GM18951 (cell line): ENCODE measurements at regions not wholly inside any gene's neighbourhood (a gene's known extent, or its start where the extent isn't known, plus 50 kb on each side); places are given as distances from the start of the nearest gene placed in this dataset.
"Not testable (repeated sequence)": the region's sequence is repeated elsewhere in the genome, so short reads cannot be mapped to it uniquely, and the experiment has no call there.

Experiments
- POLR2A ChIP-seq: IDR thresholded peaks from 4 replicates; pipeline ENCODE4 v1.6.1; 2011; ENCODE audit warnings: mild to moderate bottlenecking; ENCODE audit not compliant: insufficient read length, insufficient read depth; ENCODE audit errors: extremely low read depth
- in situ Hi-C: fragments of 300-500 bp; cut with MboI; formaldehyde crosslinking; loops from one replicate; pipeline ENCODE4 v1.12.0; 2022; ENCODE audit warnings: low sequenced_read_pairs, mixed read lengths, inconsistent platforms; ENCODE audit not compliant: unreplicated experiment

DNA sequence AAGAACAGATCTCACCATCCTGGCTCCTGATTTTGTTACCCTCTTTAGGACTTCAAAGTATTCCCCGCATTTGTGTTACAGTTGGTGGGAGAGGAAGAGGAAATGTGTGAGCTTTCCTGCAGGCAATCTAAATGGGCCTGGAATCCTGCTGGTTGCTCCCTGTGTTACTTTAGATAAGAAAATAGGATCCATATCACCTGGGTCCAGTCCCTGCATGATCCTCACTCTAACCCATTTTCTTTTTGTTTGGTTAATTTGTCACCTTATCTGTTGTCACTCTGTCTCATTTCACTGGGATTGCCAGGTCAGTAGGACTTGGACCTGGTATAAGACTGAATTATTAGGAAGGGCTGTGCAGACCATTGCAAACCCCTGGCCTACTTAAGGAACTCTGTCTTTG is 175.9 kb upstream of the GJE1 start:
- TF ChIP-seq POLR2A, result no peak
- in situ Hi-C loops, result no loop called here

DNA sequence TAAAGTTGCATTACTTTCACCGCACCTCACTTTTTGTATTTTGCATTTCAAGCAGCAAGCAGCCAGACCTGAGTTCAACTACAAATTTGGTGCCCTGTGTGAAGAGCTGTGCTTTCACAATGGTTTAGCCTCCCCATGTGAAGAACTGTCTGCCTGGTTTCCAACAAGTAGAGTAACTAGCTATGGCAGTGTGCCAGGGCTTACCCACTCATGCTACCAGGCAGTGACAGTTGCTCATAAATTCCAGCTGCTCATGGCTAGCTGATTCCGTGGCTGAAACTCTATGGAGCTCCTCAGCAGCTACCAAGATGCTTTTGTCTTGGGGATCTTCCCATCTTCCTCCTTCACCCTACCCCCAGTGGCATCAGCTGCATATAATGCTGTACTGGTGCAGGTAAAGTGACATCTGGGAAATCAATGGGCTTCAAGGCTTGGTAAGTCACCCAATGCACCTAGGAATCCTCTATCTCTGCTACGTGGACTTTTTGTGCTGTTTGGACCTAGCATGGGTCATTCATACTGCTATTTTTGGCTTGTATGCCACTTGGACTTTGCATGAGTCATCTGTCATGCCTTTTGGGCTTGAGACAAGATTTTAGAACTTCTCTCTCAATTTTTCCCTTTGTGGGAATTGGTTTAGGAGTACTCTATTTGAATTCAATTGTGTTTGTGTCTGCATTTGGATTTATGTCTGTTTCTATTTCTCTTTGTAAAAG is 176.5 kb upstream of the GJE1 start:
- TF ChIP-seq POLR2A, result no peak
- in situ Hi-C loops, result no loop called here

DNA sequence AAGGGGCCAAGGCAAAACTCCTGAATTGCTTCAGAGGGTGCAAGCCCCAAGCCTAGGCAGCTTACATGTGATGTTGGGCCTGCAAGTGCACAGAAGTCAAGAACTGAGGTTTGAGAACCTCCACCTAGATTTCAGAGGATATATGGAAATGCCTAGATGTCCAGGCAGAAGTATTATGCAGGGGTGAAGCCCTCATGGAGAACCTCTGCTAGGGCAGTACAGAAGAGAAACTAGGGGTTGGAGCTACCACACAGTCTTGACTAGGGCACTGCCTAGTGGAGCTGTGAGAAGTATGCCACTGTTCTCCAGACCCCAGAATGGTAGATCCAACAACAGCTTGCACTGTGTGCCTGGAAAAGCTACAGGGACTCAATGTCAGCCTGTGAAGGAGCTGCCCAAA is 179.7 kb upstream of the GJE1 start:
- no peak for TF ChIP-seq POLR2A
- in situ Hi-C loops, result no loop called here

DNA sequence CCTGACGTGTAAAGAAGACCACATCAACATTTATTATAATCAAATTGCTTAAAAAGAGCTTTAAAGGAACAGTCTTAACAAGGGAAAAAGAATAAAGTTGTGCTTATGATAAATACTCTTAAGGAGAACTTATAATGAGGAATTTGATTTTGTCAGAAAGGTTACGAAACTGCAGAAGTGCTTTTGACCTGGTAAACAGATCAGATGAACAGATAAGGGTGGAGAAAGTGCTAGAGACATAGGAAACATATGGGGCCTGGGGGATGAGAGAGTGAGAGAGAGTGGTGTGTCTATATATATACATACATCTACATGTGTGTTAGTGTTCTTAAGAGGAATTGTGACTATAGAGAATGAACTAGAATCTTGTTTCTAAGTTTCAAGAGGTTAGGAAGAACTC is 186.2 kb upstream of the GJE1 start:
- in situ Hi-C loops, result no loop called here
- no peak for TF ChIP-seq POLR2A

DNA sequence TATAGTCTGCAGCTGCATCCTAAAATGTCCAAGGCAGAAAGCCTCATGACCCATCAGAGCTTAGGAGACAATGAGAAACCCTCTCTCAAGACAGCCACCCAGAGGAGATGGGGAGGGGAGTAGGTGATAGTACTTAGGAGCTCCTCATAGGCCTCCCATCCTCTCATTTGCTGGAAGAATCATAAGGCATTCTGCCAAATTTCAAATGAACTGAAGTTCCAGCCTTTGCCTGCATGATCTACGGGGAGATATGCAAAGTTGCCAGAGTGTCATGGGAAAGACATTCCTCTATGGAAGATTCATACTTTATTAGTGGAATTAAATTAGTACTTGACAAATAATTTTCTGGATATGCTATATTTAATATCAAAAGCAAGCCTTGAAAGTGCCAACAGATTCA is 194.1 kb upstream of the GJE1 start:
- no peak for TF ChIP-seq POLR2A
- in situ Hi-C loops, result no loop called here

DNA sequence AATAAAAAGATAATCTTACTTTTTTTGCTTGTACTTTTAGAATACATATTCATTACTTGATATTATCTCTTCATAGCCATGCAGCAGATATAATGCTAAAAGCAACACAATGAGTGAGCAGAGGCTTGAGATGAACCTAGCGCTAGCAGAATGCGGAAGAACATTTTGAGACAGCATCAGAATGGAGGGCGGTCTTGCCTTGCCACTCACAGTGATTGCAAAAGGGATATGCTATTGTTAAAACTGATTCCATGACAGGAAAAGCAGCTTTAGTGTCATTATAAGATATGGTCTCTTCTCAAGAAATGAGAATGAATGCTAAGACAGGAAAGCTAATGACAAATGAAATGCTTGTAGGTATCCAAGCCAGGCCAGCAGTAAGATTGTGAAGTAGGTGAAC is 200.0 kb upstream of the GJE1 start:
- TF ChIP-seq POLR2A, result no peak
- in situ Hi-C loops, result no loop called here

DNA sequence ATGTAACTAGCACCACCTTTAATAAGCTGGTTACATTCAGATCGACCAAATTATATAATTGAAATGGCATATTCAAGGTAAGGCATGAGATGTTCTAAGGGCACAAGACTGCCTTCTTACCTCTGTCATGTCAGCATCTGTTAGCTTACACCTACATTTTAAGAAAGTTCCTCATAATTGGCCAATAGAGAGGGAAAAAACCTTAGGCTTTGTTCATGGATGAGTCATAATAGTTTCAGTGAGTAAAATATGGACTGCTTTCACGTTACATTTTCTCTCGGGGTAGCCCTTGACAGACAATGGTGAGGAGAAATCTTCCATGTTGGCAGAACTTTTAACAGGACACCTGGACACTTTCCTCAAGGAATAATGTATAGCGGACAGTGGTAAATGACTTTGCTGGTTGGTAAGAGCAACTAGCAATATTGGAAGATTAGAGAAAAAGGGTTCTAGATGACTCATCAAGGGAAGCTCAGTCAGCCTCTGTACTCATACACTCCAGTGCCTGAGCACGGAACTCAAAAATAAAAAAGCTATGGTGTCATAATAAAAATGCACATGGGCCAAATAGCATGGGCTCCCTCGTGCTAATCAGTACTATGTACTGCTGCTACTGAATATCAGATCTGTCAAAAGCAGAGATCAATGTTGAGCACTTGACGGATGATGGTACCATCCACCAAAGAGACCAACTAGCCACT is 206.4 kb upstream of the GJE1 start:
- in situ Hi-C loops, result not testable (repeated sequence)

DNA sequence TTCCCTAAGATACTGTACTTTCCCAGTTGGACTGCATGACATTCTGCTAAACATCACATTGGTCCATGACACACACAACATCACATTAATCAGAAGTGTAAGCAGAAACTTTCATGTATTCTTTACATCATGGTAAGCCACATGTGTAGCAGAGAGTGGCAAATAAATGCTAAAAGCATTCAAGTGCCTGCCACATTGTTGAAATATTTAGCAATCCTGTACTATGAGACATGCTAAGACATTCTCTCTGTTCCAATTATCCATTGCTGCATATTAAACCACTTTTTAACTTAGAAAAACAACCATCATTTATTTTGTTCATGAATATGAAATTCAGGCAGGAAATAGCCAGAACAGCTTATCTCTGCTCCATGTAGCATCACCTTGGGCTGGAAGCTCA is 207.7 kb upstream of the GJE1 start:
- in situ Hi-C loops, result no loop called here
- TF ChIP-seq POLR2A, result no peak

DNA sequence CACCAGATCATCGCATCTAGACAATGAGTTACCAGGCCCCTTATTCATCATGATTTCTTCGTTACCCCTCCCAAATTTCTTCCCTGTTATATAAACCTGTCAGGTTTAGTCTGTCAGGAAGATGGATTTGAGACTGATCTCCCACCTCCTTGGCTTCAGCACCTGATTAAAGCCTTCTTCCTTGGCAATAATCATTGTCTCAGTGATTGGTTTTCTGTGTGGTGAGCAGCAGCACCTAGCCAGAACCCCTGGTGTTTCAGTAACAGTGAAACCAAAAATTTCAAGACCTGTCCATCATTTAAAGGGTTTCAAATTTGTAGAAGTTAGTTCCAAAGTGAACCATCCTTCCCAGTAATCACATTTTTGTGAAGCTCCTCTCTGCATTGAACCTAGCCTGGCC is 209.8 kb upstream of the GJE1 start:
- TF ChIP-seq POLR2A, result no peak
- in situ Hi-C loops, result no loop called here

DNA sequence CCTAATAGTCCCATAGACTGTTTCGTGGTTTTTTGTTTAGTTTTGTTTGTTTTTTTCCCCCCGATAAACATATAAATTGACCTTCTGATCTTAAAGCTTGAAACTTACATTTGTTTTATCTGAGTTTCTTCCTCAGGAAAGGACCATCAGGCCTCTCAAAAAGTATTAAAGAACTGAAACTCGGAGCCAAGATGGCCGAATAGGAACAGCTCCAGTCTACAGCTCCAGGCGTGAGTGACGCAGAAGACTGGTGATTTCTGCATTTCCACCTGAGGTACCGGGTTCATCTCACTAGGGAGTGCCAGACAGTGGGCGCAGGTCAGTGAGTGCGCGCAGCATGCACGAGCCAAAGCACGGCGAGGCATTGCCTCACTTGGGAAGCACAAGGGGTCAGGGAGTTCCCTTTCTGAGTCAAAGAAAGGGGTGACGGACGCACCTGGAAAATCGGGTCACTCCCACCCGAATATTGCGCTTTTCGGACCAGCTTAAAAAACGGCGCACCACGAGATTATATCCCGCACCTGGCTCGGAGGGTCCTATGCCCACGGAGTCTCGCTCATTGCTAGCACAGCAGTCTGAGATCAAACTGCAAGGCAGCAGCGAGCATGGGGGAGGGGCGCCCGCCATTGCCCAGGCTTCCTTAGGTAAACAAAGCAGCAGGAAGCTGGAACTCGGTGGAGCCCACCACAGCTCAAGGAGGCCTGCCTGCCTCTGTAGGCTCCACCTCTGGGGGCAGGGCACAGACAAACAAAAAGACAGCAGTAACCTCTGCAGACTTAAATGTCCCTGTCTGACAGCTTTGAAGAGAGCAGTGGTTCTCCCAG is 215.8 kb upstream of the GJE1 start:
- in situ Hi-C loops, result not testable (repeated sequence)

DNA sequence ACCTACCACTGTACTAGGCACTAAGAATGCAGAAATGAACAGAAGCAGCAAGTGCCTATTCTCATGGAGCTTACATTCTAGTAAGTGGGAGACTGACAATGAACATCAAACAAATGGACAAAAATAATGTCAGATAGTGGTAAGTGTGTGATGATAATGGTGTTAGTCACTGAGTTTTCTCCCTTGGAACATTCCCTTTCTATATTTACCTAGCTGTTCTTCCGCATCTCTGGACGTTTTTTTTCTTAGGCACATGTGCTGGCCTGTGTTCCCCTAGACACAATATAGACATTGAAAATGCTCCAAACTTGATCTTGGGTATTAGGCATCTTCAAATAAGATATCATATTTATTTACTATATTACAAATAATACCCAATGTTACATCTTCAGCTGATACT is 218.1 kb upstream of the GJE1 start:
- no peak for TF ChIP-seq POLR2A
- in situ Hi-C loops, result no loop called here

DNA sequence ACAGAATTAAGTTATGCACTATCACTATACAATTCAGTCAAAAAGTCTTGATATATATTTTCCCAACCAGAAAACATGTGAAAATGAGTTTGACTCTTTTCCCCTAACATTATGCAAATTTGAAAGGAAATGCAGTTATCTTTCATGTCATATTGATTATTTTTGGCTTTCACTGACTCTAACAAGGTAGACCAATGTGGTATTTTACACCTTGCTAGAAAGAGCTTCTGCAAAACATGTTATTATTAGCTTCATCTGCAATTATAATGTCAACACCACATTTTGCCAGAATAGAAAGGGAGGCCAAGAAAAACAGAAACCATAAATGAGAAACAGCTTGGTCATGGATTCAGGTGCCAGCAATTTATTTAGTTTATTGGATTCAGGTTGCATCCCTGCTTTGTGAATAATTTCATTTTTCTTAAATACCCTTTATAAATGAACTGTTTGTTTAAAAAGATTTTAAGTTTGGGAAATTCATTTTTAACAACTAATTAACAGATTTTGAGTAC is 226.1 kb upstream of the GJE1 start:
- TF ChIP-seq POLR2A, result no peak
- in situ Hi-C loops, result no loop called here

DNA sequence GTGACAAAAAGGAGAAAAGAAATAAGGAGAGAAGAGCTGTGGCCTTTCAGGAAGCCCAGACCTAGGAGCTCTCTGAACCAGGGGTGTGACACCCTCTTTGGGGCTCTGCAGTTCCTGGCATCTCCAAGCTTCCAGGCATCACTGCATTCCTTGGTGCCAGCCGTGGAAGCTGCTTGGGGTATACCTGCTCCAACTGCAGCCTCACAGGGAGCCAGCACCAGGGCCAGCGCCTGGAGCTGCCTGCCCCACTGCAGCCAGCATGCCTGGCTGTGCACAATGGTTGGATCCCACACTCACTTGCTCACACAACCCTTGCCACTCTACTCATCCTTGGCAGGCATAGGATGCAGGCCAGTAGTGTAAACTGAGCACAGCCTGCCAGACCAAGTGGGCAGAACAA is 242.1 kb upstream of the GJE1 start:
- in situ Hi-C loops, result no loop called here
- TF ChIP-seq POLR2A, result no peak

DNA sequence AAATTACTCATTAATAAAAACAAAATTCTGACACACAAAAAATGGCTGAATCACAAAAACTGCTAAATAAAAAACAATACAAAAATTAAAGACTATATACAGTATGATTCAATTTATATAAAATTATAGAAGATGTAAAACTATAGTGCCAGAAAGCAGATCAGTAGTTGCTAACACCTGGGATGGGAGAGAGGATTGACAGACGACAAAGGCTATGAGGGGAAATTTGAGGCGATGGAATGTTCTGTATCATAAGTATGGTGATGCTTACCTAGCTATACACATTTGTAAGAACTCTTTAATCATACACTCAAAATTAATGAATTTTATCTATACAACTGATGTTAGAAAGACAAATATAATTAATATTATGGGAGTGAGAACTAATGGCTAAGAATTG is 247.9 kb upstream of the GJE1 start:
- TF ChIP-seq POLR2A, result no peak
- in situ Hi-C loops, result no loop called here
